Neutrophil (primary cell): ENCODE measurements at regions not wholly inside any gene's neighbourhood (a gene's known extent, or its start where the extent isn't known, plus 50 kb on each side); places are given as distances from the start of the nearest gene placed in this dataset.

ENCODE experiments used
- H3K27ac ChIP-seq: fragments of 200-600 bp; sonication (generic); 2 replicates; pipeline ENCODE4 v1.5.1; 2016; ENCODE audit warnings: mild to moderate bottlenecking, moderate library complexity
- H3K27me3 ChIP-seq: fragments of 200-600 bp; sonication (generic); 2 replicates; pipeline ENCODE4 v1.6.0; 2016; ENCODE audit warnings: mild to moderate bottlenecking
- H3K36me3 ChIP-seq: fragments of 200-600 bp; sonication (generic); 2 replicates; pipeline ENCODE4 v1.5.1; 2017
- H3K4me1 ChIP-seq, 2 experiments: fragments of 200-600 bp in 1 of 2; sonication (generic) in 1 of 2; 1 replicate in 1 of 2; 2 replicates in 1 of 2; pipeline versions ENCODE4 v1.5.1 to v1.6.1; 2013 to 2016; ENCODE audit warnings: low read depth in 1 of 2, low read length in 1 of 2, mild to moderate bottlenecking in 1 of 2, moderate library complexity in 1 of 2; ENCODE audit not compliant: control insufficient read depth in 1 of 2, insufficient read depth in 1 of 2
- H3K4me3 ChIP-seq, 2 experiments: fragments of 200-600 bp in 1 of 2; sonication (generic) in 1 of 2; 1 replicate in 1 of 2; 2 replicates in 1 of 2; pipeline ENCODE4 v1.5.1; 2013 to 2016; ENCODE audit warnings: low read depth in 1 of 2, low read length in 1 of 2, mild to moderate bottlenecking in 1 of 2, moderate library complexity in 1 of 2
- H3K9me3 ChIP-seq: fragments of 200-600 bp; sonication (generic); 2 replicates; pipeline ENCODE4 v1.5.1; 2016
- TF ChIP-seq, protein P1 (sequence below): fragments of 200-600 bp; sonication (generic); IDR thresholded peaks from 2 replicates; pipeline ENCODE4 v1.5.1; 2016; ENCODE audit warnings: antibody characterized with exemption

DNA sequence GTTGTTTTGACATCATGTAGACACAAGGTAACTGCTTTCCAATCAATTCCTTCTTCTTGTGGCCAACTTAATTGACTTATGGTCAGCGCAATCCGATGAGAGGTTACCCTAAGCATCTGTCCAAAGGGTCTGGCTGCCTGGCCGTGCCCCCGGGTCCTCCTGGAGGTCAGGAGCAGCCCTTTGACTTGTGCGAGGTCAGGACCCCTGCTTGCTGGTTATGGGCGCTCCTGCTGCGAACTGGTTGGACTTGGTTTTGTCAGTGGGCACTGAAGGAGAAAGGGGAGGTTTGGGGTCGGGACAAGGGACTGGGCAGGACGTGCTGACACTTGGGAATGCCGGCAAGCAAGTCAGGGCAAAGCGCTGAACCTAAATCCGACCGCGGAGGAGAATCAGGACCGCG, 215.6 kb downstream of the QKI start:
- TF ChIP-seq, protein P1, sequence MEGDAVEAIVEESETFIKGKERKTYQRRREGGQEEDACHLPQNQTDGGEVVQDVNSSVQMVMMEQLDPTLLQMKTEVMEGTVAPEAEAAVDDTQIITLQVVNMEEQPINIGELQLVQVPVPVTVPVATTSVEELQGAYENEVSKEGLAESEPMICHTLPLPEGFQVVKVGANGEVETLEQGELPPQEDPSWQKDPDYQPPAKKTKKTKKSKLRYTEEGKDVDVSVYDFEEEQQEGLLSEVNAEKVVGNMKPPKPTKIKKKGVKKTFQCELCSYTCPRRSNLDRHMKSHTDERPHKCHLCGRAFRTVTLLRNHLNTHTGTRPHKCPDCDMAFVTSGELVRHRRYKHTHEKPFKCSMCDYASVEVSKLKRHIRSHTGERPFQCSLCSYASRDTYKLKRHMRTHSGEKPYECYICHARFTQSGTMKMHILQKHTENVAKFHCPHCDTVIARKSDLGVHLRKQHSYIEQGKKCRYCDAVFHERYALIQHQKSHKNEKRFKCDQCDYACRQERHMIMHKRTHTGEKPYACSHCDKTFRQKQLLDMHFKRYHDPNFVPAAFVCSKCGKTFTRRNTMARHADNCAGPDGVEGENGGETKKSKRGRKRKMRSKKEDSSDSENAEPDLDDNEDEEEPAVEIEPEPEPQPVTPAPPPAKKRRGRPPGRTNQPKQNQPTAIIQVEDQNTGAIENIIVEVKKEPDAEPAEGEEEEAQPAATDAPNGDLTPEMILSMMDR: no peak
- no peak overlapping the region for H3K4me3 ChIP-seq
- no peak overlapping the region for H3K27ac ChIP-seq
- H3K4me1 ChIP-seq: no peaks in the 10 kb centered on the region
- peaks cover 36% of the 10 kb centered on the region for H3K27me3 ChIP-seq
- H3K9me3 ChIP-seq: no peaks in the 10 kb centered on the region
- H3K36me3 ChIP-seq: no peaks in the 10 kb centered on the region
